Progenitor cell of endocrine pancreas (in vitro differentiated cells): ENCODE measurements at regions not wholly inside any gene's neighbourhood (a gene's known extent, or its start where the extent isn't known, plus 50 kb on each side); places are given as distances from the start of the nearest gene placed in this dataset.

ENCODE experiments used
- DNase-seq: peaks from one replicate; pipeline ENCODE4 v3.0.0; 2021; ENCODE audit warnings: low spot score; ENCODE audit not compliant: unreplicated experiment
- H3K27ac Mint-ChIP-seq: 2 replicates; pipeline ENCODE4 v1.8.0; 2021; ENCODE audit warnings: mild to moderate bottlenecking, moderate library complexity, mixed read lengths
- H3K27me3 Mint-ChIP-seq: 2 replicates; pipeline ENCODE4 v1.8.0; 2021; ENCODE audit warnings: mixed read lengths
- H3K36me3 Mint-ChIP-seq: 2 replicates; pipeline ENCODE4 v1.8.0; 2022; ENCODE audit warnings: mixed read lengths; ENCODE audit not compliant: insufficient read depth
- H3K4me1 Mint-ChIP-seq: 2 replicates; pipeline ENCODE4 v1.8.0; 2021; ENCODE audit warnings: low read depth, mixed read lengths
- H3K4me3 Mint-ChIP-seq: 2 replicates; pipeline ENCODE4 v1.8.0; 2021; ENCODE audit warnings: low read depth, mild to moderate bottlenecking, moderate library complexity, mixed read lengths
- H3K9me3 Mint-ChIP-seq: 2 replicates; pipeline ENCODE4 v1.8.0; 2021; ENCODE audit warnings: low read depth, mixed read lengths
- CTCF ChIP-seq: fragments of 200-600 bp; sonication (generic); IDR thresholded peaks from one replicate; pipeline ENCODE4 v1.5.0; 2021; ENCODE audit warnings: antibody characterized with exemption, mild to moderate bottlenecking; ENCODE audit not compliant: unreplicated experiment

DNA sequence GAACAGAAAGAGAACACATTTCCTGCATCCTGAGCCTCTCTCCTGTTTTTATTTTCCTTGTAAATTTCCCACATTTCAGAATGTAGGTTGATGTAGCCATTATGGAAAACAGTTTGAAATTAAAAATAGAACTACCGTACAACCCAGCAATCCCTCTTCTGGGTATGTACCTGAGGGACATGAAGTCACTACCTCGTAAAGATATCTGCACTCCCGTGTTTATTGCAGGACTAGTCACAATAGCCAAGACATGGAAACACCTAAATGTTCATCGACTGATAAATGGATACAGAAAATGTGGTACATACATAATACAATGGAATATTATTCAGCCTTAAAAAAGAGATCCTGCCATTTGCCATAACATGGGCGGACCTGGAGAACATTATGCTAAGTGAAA, 72.0 kb upstream of the JAG1 start:
- Mint-ChIP-seq H3K9me3 (no peaks in the 10 kb centered on the region), H3K4me1 (peaks cover 11% of the 10 kb centered on the region), H3K27me3 (no peaks in the 10 kb centered on the region), H3K4me3 (no peak overlapping the region), H3K36me3 (no peaks in the 10 kb centered on the region), H3K27ac (no peak overlapping the region)
- no peak for TF ChIP-seq CTCF
- DNase-seq = no peak

DNA sequence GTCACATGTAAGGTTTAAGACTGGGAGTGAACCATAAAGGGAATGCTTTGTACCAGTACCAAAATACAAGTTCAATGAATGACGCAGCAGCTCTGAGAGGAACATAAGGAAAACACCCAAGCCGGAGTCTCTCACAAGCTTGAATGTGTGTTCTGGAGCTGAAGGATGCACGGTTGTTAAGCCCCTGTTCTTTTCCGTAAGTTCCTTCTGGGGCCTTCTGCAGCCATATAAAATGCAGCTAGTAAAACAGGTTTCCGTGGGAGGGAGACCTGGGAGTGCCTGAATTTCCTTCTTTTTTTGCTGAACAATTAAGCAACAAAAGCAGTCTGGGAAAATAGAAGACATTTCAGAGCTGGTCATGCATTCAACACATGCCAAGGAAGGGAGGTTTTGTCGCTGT, 73.2 kb upstream of the JAG1 start:
- H3K4me1 Mint-ChIP-seq = peaks cover 11% of the 10 kb centered on the region
- no peak for TF ChIP-seq CTCF
- H3K4me3 Mint-ChIP-seq = no peak overlapping the region
- H3K27me3 Mint-ChIP-seq = no peaks in the 10 kb centered on the region
- H3K36me3 Mint-ChIP-seq = no peaks in the 10 kb centered on the region
- DNase-seq = no peak
- no peaks in the 10 kb centered on the region for H3K9me3 Mint-ChIP-seq
- no peak overlapping the region for H3K27ac Mint-ChIP-seq

- TF ChIP-seq CTCF = no peak
- Mint-ChIP-seq H3K36me3 (no peaks in the 10 kb centered on the region), H3K27me3 (no peaks in the 10 kb centered on the region), H3K4me3 (no peak overlapping the region), H3K27ac (no peak overlapping the region), H3K9me3 (no peaks in the 10 kb centered on the region), H3K4me1 (peaks cover 12% of the 10 kb centered on the region)
- no peak for DNase-seq
Measured at GRCh38 chr20:10749084-10749483, 75.3 kb upstream of the JAG1 start.

- Mint-ChIP-seq H3K4me3 (no peak overlapping the region), H3K27ac (no peak overlapping the region), H3K9me3 (no peaks in the 10 kb centered on the region), H3K36me3 (no peaks in the 10 kb centered on the region), H3K27me3 (peaks cover 8% of the 10 kb centered on the region), H3K4me1 (peaks cover 16% of the 10 kb centered on the region)
- no peak for DNase-seq
- TF ChIP-seq CTCF = no peak
Measured at GRCh38 chr20:10752206-10752605, 78.4 kb upstream of the JAG1 start.

DNA sequence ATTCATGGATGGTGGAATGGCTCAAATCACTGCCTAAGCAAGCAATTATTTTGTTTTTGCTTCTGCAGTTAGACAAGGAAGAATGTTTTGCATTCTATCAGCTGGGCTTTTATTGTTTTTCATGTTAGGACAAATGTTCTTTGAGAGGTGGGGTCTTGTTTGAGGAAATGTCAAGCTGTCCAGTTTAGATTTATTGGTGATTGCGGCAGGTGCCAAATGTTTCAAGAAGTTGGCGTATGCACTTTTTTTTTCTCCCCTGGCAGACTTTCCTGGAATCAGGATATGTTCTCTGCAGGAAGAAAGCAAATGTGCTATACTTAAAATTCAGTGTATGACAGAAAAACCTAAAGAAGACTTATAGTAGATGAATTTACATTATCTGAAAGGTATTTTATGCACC, 81.0 kb upstream of the JAG1 start:
- peaks cover 4% of the 10 kb centered on the region for H3K9me3 Mint-ChIP-seq
- peak overlapping the region; percentile 15 for H3K4me3 Mint-ChIP-seq
- H3K36me3 Mint-ChIP-seq = no peaks in the 10 kb centered on the region
- no peak for TF ChIP-seq CTCF
- peaks cover 12% of the 10 kb centered on the region for H3K27me3 Mint-ChIP-seq
- H3K4me1 Mint-ChIP-seq = peaks cover 14% of the 10 kb centered on the region
- H3K27ac Mint-ChIP-seq = no peak overlapping the region
- DNase-seq = no peak
